SU-DHL-6 (cell line): ENCODE measurements at regions not wholly inside any gene's neighbourhood (a gene's known extent, or its start where the extent isn't known, plus 50 kb on each side); places are given as distances from the start of the nearest gene placed in this dataset.

Source experiments
- H2AFZ ChIP-seq: fragments of 200-600 bp; sonication (generic); 2 replicates; pipeline ENCODE4 v1.6.1; 2014; ENCODE audit warnings: low read depth, mild to moderate bottlenecking, moderate library complexity, mixed read lengths, antibody characterized with exemption, low read length; ENCODE audit not compliant: severe bottlenecking
- H3F3A ChIP-seq: fragments of 200-600 bp; shearing (Covaris generic); 2 replicates; pipeline ENCODE4 v1.6.0; 2016; ENCODE audit warnings: antibody characterized with exemption, mild to moderate bottlenecking; ENCODE audit not compliant: insufficient read depth
- H3K27ac ChIP-seq: fragments of 200-600 bp; sonication (generic); 2 replicates; pipeline ENCODE4 v1.5.1; 2016; ENCODE audit warnings: low read depth, mild to moderate bottlenecking, low read length, moderate library complexity, mixed read lengths
- H3K27me3 ChIP-seq: fragments of 200-600 bp; sonication (generic), shearing (Covaris generic); 2 replicates; pipeline ENCODE4 v1.6.0; 2014; ENCODE audit warnings: mild to moderate bottlenecking, low read length
- H3K36me3 ChIP-seq: fragments of 200-600 bp; sonication (generic); 2 replicates; pipeline ENCODE4 v1.6.1; 2014; ENCODE audit warnings: mild to moderate bottlenecking, low read length, mixed read lengths
- H3K4me2 ChIP-seq: fragments of 300-600, 200-600 bp; shearing (Covaris generic), sonication (generic); 2 replicates; pipeline ENCODE4 v1.6.0; 2014; ENCODE audit warnings: low read length, low read depth, mild to moderate bottlenecking; ENCODE audit not compliant: poor library complexity, severe bottlenecking
- H3K4me3 ChIP-seq: fragments of 200-600 bp; sonication (generic); 2 replicates; pipeline ENCODE4 v1.5.1; 2014; ENCODE audit warnings: antibody characterized with exemption, low read length, mild to moderate bottlenecking, mixed read lengths; ENCODE audit not compliant: insufficient read depth, poor library complexity, severe bottlenecking
- H3K79me2 ChIP-seq: fragments of 200-600 bp; sonication (generic); 2 replicates; pipeline ENCODE4 v1.6.1; 2014; ENCODE audit warnings: mild to moderate bottlenecking, low read length, moderate library complexity; ENCODE audit not compliant: insufficient read depth
- H3K9ac ChIP-seq: fragments of 200-600 bp; sonication (generic); 2 replicates; pipeline ENCODE4 v1.7.0; 2014; ENCODE audit warnings: mild to moderate bottlenecking, low read length
- H3K9me2 ChIP-seq: fragments of 200-600 bp; sonication (generic); replicated peaks from 2 replicates; pipeline ENCODE4 v1.6.1; 2014; ENCODE audit warnings: low read length; ENCODE audit not compliant: insufficient read depth
- H3K9me3 ChIP-seq: fragments of 200-600 bp; sonication (generic); 2 replicates; pipeline ENCODE4 v1.6.1; 2014; ENCODE audit warnings: low read length, mixed read lengths; ENCODE audit not compliant: insufficient read depth
- H4K20me1 ChIP-seq: fragments of 200-600 bp; sonication (generic); 2 replicates; pipeline ENCODE4 v1.6.1; 2014; ENCODE audit warnings: low read depth, mild to moderate bottlenecking, antibody characterized with exemption, low read length, moderate library complexity, mixed read lengths
- CTCF ChIP-seq: fragments of 200-600 bp; sonication (generic); IDR thresholded peaks from one replicate; pipeline ENCODE4 v1.5.1; 2017; ENCODE audit warnings: antibody characterized with exemption, mild to moderate bottlenecking, low read length, moderate library complexity; ENCODE audit not compliant: insufficient read depth, poor library complexity, severe bottlenecking
- EZH2phosphoT487 ChIP-seq: fragments of 200-600 bp; sonication (generic), shearing (Covaris generic); conservative IDR thresholded peaks from 2 replicates; pipeline ENCODE4 v1.6.1; 2018; ENCODE audit warnings: mild to moderate bottlenecking, antibody characterized with exemption, low read length, moderate library complexity, mixed read lengths

- TF ChIP-seq CTCF = no peak
- no peak for TF ChIP-seq EZH2phosphoT487
- no peak overlapping the region for H3K4me2 ChIP-seq
Measured at GRCh38 chr3:24863215-24863614, 368.6 kb upstream of the THRB start.

GRCh38 chr3:24867783-24868182 is 373.1 kb upstream of the THRB start:
- Histone ChIP-seq H3K79me2 (no peaks in the 10 kb centered on the region), H3K4me3 (no peak overlapping the region), H2AFZ (no peak overlapping the region), H3K9ac (no peak overlapping the region), H3K27me3 (no peaks in the 10 kb centered on the region), H3K9me3 (no peaks in the 10 kb centered on the region), H3K36me3 (no peaks in the 10 kb centered on the region), H3K9me2 (no peaks in the 10 kb centered on the region), H3F3A (no peaks in the 10 kb centered on the region), H3K4me2 (no peak overlapping the region), H4K20me1 (no peaks in the 10 kb centered on the region), H3K27ac (no peak overlapping the region)
- TF ChIP-seq EZH2phosphoT487 = no peak
- TF ChIP-seq CTCF = no peak

More at GRCh38 chr3:24863215-24863614, 368.6 kb upstream of the THRB start:
- no peaks in the 10 kb centered on the region for H3K9me3 ChIP-seq
- H2AFZ ChIP-seq = no peak overlapping the region
- no peaks in the 10 kb centered on the region for H3K27me3 ChIP-seq
- no peaks in the 10 kb centered on the region for H3K36me3 ChIP-seq
- no peaks in the 10 kb centered on the region for H4K20me1 ChIP-seq
- H3K9ac ChIP-seq = no peak overlapping the region
- no peak overlapping the region for H3K4me3 ChIP-seq
- no peaks in the 10 kb centered on the region for H3F3A ChIP-seq
- H3K27ac ChIP-seq = no peak overlapping the region
- H3K9me2 ChIP-seq = no peaks in the 10 kb centered on the region
- no peaks in the 10 kb centered on the region for H3K79me2 ChIP-seq

GRCh38 chr3:24881239-24881638 is 386.6 kb upstream of the THRB start:
- Histone ChIP-seq H3K9me2 (no peaks in the 10 kb centered on the region), H3F3A (no peaks in the 10 kb centered on the region), H3K27ac (no peak overlapping the region), H2AFZ (no peak overlapping the region), H3K9ac (no peak overlapping the region), H3K4me2 (no peak overlapping the region), H3K4me3 (no peak overlapping the region), H3K9me3 (no peaks in the 10 kb centered on the region), H3K79me2 (no peaks in the 10 kb centered on the region), H4K20me1 (no peaks in the 10 kb centered on the region), H3K36me3 (no peaks in the 10 kb centered on the region), H3K27me3 (no peaks in the 10 kb centered on the region)
- TF ChIP-seq EZH2phosphoT487 (no peak), CTCF (no peak)
